Adrenal gland (tissue), 9 donors: ENCODE measurements at regions not wholly inside any gene's neighbourhood (a gene's known extent, or its start where the extent isn't known, plus 50 kb on each side); places are given as distances from the start of the nearest gene placed in this dataset.
"Not testable (repeated sequence)": the region's sequence is repeated elsewhere in the genome, so short reads cannot be mapped to it uniquely, and the experiment has no call there.

Source experiments
- DNase-seq, 7 donors: peaks; one replicate each; pipeline ENCODE4 v3.0.0-alpha.2; 2019 to 2020
- H3K27ac ChIP-seq, 5 donors: fragments of 200-600 bp; sonication (generic) in 4 of 5; 1 replicate in 3 of 5; 2 replicates in 2 of 5; pipeline versions ENCODE4 v1.5.1 to v1.8.0; 2016 to 2020; ENCODE audit warnings: mild to moderate bottlenecking in 1 of 5
- H3K27me3 ChIP-seq: fragments of 200-600 bp; 2 replicates; pipeline ENCODE4 v1.8.0; 2021
- H3K36me3 ChIP-seq, 2 donors: fragments of 200-600 bp; replicated peaks in 1 of 2; 1 replicate in 1 of 2; 2 replicates in 1 of 2; pipeline versions ENCODE4 v1.5.1 to v1.8.0; 2018 to 2022
- H3K4me1 ChIP-seq, 2 donors: fragments of 200-600 bp; replicated peaks in 1 of 2; 1 replicate in 1 of 2; 2 replicates in 1 of 2; pipeline versions ENCODE4 v1.5.1 to v1.8.0; 2018 to 2021
- H3K4me3 ChIP-seq, 4 donors: fragments of 200-600 bp; sonication (generic) in 3 of 4; one replicate each; pipeline ENCODE4 v1.5.1; 2016 to 2018
- H3K9me3 ChIP-seq, 3 donors: fragments of 200-600 bp; sonication (generic) in 1 of 3; replicated peaks in 1 of 3; 1 replicate in 2 of 3; 2 replicates in 1 of 3; pipeline versions ENCODE4 v1.5.1 to v1.8.0; 2016 to 2021
- CTCF ChIP-seq, 6 experiments: fragments of 450-650 bp in 4 of 6; fragments of 200-600 bp in 2 of 6; sonication (generic) in 1 of 6; IDR thresholded peaks; 1 replicate in 5 of 6; 2 replicates in 1 of 6; pipeline versions ENCODE4 v1.5.1 to v1.8.0; 2016 to 2021; ENCODE audit warnings: antibody characterized with exemption in 6 of 6, mild to moderate bottlenecking in 2 of 6, moderate library complexity in 1 of 6
- POLR2A ChIP-seq, 2 donors: fragments of 450-650 bp; IDR thresholded peaks; one replicate each; pipeline ENCODE4 v1.6.1; 2017; ENCODE audit warnings: antibody characterized with exemption in 2 of 2, mild to moderate bottlenecking in 2 of 2, moderate library complexity in 1 of 2
- WGBS, 4 donors: extraction: QIAGEN DNeasy Blood & Tissue Kit in 2 of 4; methylation state at CpG; one replicate each; pipeline versions ENCODE4 v1.1.5 to v1.1.7; 2013 to 2017; 5-methylcytosine and 5-hydroxymethylcytosine counted together
- intact Hi-C, 2 donors: fragments of 100-400 bp; cut with DNase I; formaldehyde crosslinking; loops; one replicate each; pipeline versions ENCODE4 v1.14.1 to v1.15.0; 2022 to 2023
- donor health status: healthy with polysubstance abuse.
- donor health status: Bipolar disorder and iron deficiency.
- donor health status: DM: yes; HTN: yes; CAD: no.
- donor health status: DM: no; HTN: no; CAD: no.
- donor health status: DM: no; HTN: no; CAD: no.

- Histone ChIP-seq H3K4me3 (no peak overlapping the region), H3K27ac (no peak overlapping the region), H3K9me3 (no peaks in the 10 kb centered on the region), H3K4me1 (no peaks in the 10 kb centered on the region), H3K36me3 (no peaks in the 10 kb centered on the region), H3K27me3 (no peaks in the 10 kb centered on the region)
- WGBS, 4 donors: 51 to 71% (median 66%) methylated on average over 4 to 7 of the region's 7 CpGs
- TF ChIP-seq CTCF (IDR thresholded peaks at IDR 0.05) (no peak), POLR2A (IDR thresholded peaks at IDR 0.05) (no peak)
- peak in 5 of 7 donors; percentile 21 to 49 (median 33) for DNase-seq
- intact Hi-C loops: no loop called here
Measured at GRCh38 chr3:127073941-127074820, 91.3 kb downstream of the PLXNA1 start.

- WGBS, 4 donors: 20 to 100% (median 74%) methylated on average over 1 to 4 of the region's 4 CpGs
- Histone ChIP-seq H3K27me3 (no peaks in the 10 kb centered on the region), H3K9me3 (no peaks in the 10 kb centered on the region), H3K27ac (no peak overlapping the region), H3K4me1 (no peaks in the 10 kb centered on the region), H3K4me3 (no peak overlapping the region), H3K36me3 (no peaks in the 10 kb centered on the region)
- intact Hi-C loops: no loop called here
- TF ChIP-seq CTCF (IDR thresholded peaks at IDR 0.05) (no peak), POLR2A (IDR thresholded peaks at IDR 0.05) (no peak)
- peak in 4 of 7 donors; percentile 17 to 36 (median 20) for DNase-seq
Measured at GRCh38 chr3:127074900-127075360, 92.0 kb downstream of the PLXNA1 start.

DNA sequence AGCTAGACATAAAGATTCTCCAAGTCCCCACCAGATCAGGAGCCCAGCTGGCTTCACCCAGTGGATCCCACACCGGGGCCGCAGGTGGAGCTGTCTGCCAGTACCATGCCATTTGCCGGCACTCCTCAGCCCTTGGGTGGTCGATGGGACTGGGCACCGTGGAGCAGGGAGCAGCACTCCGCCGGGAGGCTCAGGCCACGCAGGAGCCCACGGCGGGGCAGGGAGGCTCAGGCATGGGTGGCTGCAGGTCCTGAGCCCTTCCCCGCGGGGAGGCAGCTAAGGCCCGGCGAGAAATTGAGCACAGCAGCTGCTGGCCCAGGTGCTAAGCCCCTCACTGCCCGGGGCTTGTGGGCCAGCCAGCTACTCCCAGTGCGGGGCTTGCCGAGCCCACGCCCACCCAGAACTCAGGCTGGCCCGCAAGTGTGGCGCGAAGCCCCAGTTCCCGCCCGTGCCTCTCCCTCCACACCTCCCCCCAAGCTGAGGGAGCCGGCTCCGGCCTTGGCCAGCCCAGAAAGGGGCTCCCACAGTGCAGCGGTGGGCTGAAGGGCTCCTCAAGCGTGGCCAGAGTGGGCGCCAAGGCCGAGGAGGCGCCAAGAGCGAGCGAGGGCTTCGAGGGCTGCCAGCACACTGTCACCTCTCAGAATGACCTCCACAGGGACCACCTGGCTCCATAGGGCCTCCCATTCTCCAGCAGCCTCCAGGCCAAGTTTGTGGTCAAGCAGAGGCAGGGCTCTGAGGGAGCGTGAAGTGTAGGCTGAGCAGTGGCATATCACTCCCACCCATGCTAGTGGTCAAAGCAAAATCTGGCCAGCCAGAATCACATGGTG is 93.5 kb downstream of the PLXNA1 start:
- intact Hi-C loops: not testable (repeated sequence)
- WGBS, 4 donors: 67 to 96% (median 89%) methylated on average over 4 to 34 of the region's 34 CpGs
- DNase-seq: peak in 1 of 7 donors; percentile 2

GRCh38 chr3:127077068-127077467 is 94.2 kb downstream of the PLXNA1 start:
- DNase-seq: no peak
- 92 to 96% (median 94%) methylated on average over 8 to 10 of the region's 10 CpGs for WGBS, 4 donors
- TF ChIP-seq CTCF (IDR thresholded peaks at IDR 0.05): no peak
- no peak for TF ChIP-seq POLR2A (IDR thresholded peaks at IDR 0.05)

More for the DNA sequence above, 93.5 kb downstream of the PLXNA1 start:
- not testable (repeated sequence) for H3K4me3 ChIP-seq, H3K27me3 ChIP-seq, H3K27ac ChIP-seq, H3K4me1 ChIP-seq, H3K36me3 ChIP-seq, H3K9me3 ChIP-seq

More at GRCh38 chr3:127077068-127077467, 94.2 kb downstream of the PLXNA1 start:
- Histone ChIP-seq H3K4me3 (no peak overlapping the region), H3K27me3 (no peaks in the 10 kb centered on the region), H3K27ac (no peak overlapping the region), H3K36me3 (no peaks in the 10 kb centered on the region), H3K9me3 (no peaks in the 10 kb centered on the region), H3K4me1 (no peaks in the 10 kb centered on the region)
- intact Hi-C loops: no loop called here
